HCT116 (cell line): ENCODE measurements at regions not wholly inside any gene's neighbourhood (a gene's known extent, or its start where the extent isn't known, plus 50 kb on each side); places are given as distances from the start of the nearest gene placed in this dataset.

Experiments used
- ATAC-seq: fragments of 200-7000 bp; cut with Tn5 transposase; 2 replicates; pipeline ENCODE4 v1.9.1; 2020; ENCODE audit warnings: mild to moderate bottlenecking, moderate library complexity
- BruUV-seq: library from RNA; stranded (reverse); fragments of 400-500 nt; replicated peaks from 2 replicates; lab custom pipeline; 2021; lab: Mats Ljungman, UMichigan
- CTCF ChIA-PET: fragments of 300-600 bp; sonication (Branson Sonifier 250); formaldehyde crosslinking; loops from one replicate; lab custom pipeline; 2021; ENCODE audit warnings: antibody characterized with exemption; lab: Charles Lee
- POLR2A ChIA-PET: fragments of 300-600, 350-600 bp; sonication (Branson Sonifier 250); formaldehyde crosslinking; loops from one replicate; lab custom pipeline; 2021; ENCODE audit warnings: antibody characterized with exemption; lab: Charles Lee
- RAD21 ChIA-PET, 2 experiments: fragments of 300-600 bp; sonication (Branson Sonifier 250); formaldehyde crosslinking; loops; one replicate each; lab custom pipeline; 2023; ENCODE audit warnings: low total read pairs in 2 of 2; ENCODE audit not compliant: uncharacterized antibody in 2 of 2, unreplicated experiment in 2 of 2, low non-redundant PET in 1 of 2; lab: Charles Lee
- DNase-seq: peaks from one replicate; pipeline ENCODE4 v3.0.0-alpha.2; 2010; ENCODE audit warnings: low read depth, low spot score
- H2AFZ ChIP-seq: fragments of 200-600 bp; shearing (Covaris generic), sonication (generic); 2 replicates; pipeline ENCODE4 v1.6.1; 2017; ENCODE audit warnings: low read depth, mixed run types, mixed read lengths, antibody characterized with exemption, low read length; ENCODE audit not compliant: poor library complexity, severe bottlenecking
- H3K27ac ChIP-seq: 2 replicates; pipeline ENCODE4 v1.5.1; 2012; ENCODE audit warnings: low read depth, low read length
- H3K27me3 ChIP-seq: fragments of 200-600 bp; sonication (generic); 2 replicates; pipeline ENCODE4 v1.6.1; 2016; ENCODE audit warnings: mixed run types, low read length, mixed read lengths; ENCODE audit not compliant: insufficient read depth
- H3K36me3 ChIP-seq, 2 experiments: fragments of 200-500 bp in 1 of 2; fragments of 200-600 bp in 1 of 2; sonication (Bioruptor generic) in 1 of 2; sonication (generic) in 1 of 2; 2 replicates each; pipeline versions ENCODE4 v1.5.1 to v1.6.1; 2014 to 2016; ENCODE audit warnings: low read length in 2 of 2, inconsistent platforms in 1 of 2, mixed read lengths in 1 of 2, mixed run types in 1 of 2; ENCODE audit not compliant: insufficient read depth in 2 of 2, control insufficient read depth in 1 of 2
- H3K4me1 ChIP-seq, 2 experiments: fragments of 200-600 bp in 1 of 2; sonication (generic) in 1 of 2; 2 replicates each; pipeline versions ENCODE4 v1.5.1 to v1.6.1; 2012 to 2017; ENCODE audit warnings: low read length in 2 of 2, inconsistent platforms in 1 of 2, mild to moderate bottlenecking in 1 of 2, mixed read lengths in 1 of 2, mixed run types in 1 of 2, moderate library complexity in 1 of 2; ENCODE audit not compliant: insufficient read depth in 2 of 2, control insufficient read depth in 1 of 2
- H3K4me2 ChIP-seq: fragments of 200-600 bp; sonication (generic); 2 replicates; pipeline ENCODE4 v1.6.1; 2017; ENCODE audit warnings: mixed run types, low read length, mixed read lengths
- H3K4me3 ChIP-seq, 2 experiments: fragments of 200-600 bp in 1 of 2; sonication (generic) in 1 of 2; replicated peaks in 1 of 2; 2 replicates each; pipeline ENCODE4 v1.5.1; 2011 to 2016; ENCODE audit warnings: low read length in 2 of 2, control low read depth in 1 of 2, low read depth in 1 of 2, mild to moderate bottlenecking in 1 of 2, mixed read lengths in 1 of 2, mixed run types in 1 of 2
- H3K79me2 ChIP-seq: fragments of 200-600 bp; sonication (generic); 2 replicates; pipeline ENCODE4 v1.6.1; 2017; ENCODE audit warnings: mild to moderate bottlenecking, mixed run types, low read length, moderate library complexity, mixed read lengths; ENCODE audit not compliant: insufficient read depth
- H3K9ac ChIP-seq: fragments of 200-600 bp; sonication (generic); 2 replicates; pipeline ENCODE4 v1.6.1; 2016; ENCODE audit warnings: low read length, mixed read lengths
- H3K9me2 ChIP-seq: fragments of 200-600 bp; sonication (generic), shearing (Covaris generic); 2 replicates; pipeline ENCODE4 v1.6.1; 2017; ENCODE audit warnings: mixed run types, mild to moderate bottlenecking, moderate library complexity; ENCODE audit not compliant: insufficient read depth
- H3K9me3 ChIP-seq, 2 experiments: fragments of 200-500 bp in 1 of 2; fragments of 200-600 bp in 1 of 2; sonication (Bioruptor generic) in 1 of 2; sonication (generic) in 1 of 2; 2 replicates each; pipeline ENCODE4 v1.6.1; 2014 to 2017; ENCODE audit warnings: low read length in 2 of 2, mixed read lengths in 2 of 2, inconsistent platforms in 1 of 2, low read depth in 1 of 2, mild to moderate bottlenecking in 1 of 2, mixed run types in 1 of 2, moderate library complexity in 1 of 2; ENCODE audit not compliant: control insufficient read depth in 1 of 2, insufficient read depth in 1 of 2
- H4K20me1 ChIP-seq: fragments of 200-600 bp; sonication (generic), shearing (Covaris generic); 2 replicates; pipeline ENCODE4 v1.6.1; 2017; ENCODE audit warnings: mixed run types, mild to moderate bottlenecking, moderate library complexity; ENCODE audit not compliant: insufficient read depth
- CBX3 ChIP-seq: IDR thresholded peaks from 2 replicates; pipeline ENCODE4 v1.6.1; 2012; ENCODE audit warnings: low read depth
- CEBPB ChIP-seq: IDR thresholded peaks from 2 replicates; pipeline ENCODE4 v1.6.1; 2012; ENCODE audit warnings: low read depth
- EGR1 ChIP-seq: IDR thresholded peaks from 2 replicates; pipeline ENCODE4 v1.6.1; 2012; ENCODE audit warnings: low read depth
- ELF1 ChIP-seq: IDR thresholded peaks from 2 replicates; pipeline ENCODE4 v1.6.1; 2012; ENCODE audit warnings: low read depth, borderline replicate concordance
- EZH2 ChIP-seq: fragments of 200-600 bp; sonication (generic); IDR thresholded peaks from 2 replicates; pipeline ENCODE4 v1.6.1; 2017; ENCODE audit warnings: antibody characterized with exemption, mixed run types
- EZH2phosphoT487 ChIP-seq: fragments of 200-600 bp; IDR thresholded peaks from 2 replicates; pipeline ENCODE4 v1.6.1; 2018; ENCODE audit warnings: antibody characterized with exemption, borderline replicate concordance
- FOSL1 ChIP-seq: IDR thresholded peaks from 2 replicates; pipeline ENCODE4 v1.6.1; 2012; ENCODE audit warnings: low read depth
- POLR2A ChIP-seq: IDR thresholded peaks from 2 replicates; pipeline ENCODE4 v1.7.0; 2011; ENCODE audit warnings: borderline replicate concordance; ENCODE audit not compliant: insufficient read depth, insufficient read length; ENCODE audit errors: extremely low read depth
- POLR2AphosphoS5 ChIP-seq: IDR thresholded peaks from 2 replicates; pipeline ENCODE4 v1.6.1; 2011; ENCODE audit warnings: mild to moderate bottlenecking, low read depth, low read length, moderate library complexity
- RAD21 ChIP-seq: IDR thresholded peaks from 2 replicates; pipeline ENCODE4 v1.6.1; 2012; ENCODE audit warnings: low read depth, mild to moderate bottlenecking
- SIN3A ChIP-seq: IDR thresholded peaks from 2 replicates; pipeline ENCODE4 v1.6.1; 2012; ENCODE audit warnings: low read depth
- SP1 ChIP-seq: IDR thresholded peaks from 2 replicates; pipeline ENCODE4 v1.6.1; 2012; ENCODE audit warnings: low read depth
- SRF ChIP-seq: IDR thresholded peaks from 2 replicates; pipeline ENCODE4 v1.6.1; 2012; ENCODE audit warnings: low read depth
- TCF7L2 ChIP-seq: IDR thresholded peaks from 2 replicates; pipeline ENCODE4 v1.7.0; 2011; ENCODE audit warnings: borderline replicate concordance, inconsistent platforms; ENCODE audit not compliant: insufficient read depth, insufficient read length; ENCODE audit errors: extremely low read depth
- YY1 ChIP-seq: IDR thresholded peaks from 2 replicates; pipeline ENCODE4 v1.6.1; 2011; ENCODE audit warnings: low read length, low read depth, moderate library complexity, mild to moderate bottlenecking; ENCODE audit not compliant: insufficient replicate concordance; ENCODE audit errors: extremely low read depth
- ZFX ChIP-seq: fragments of 450-650 bp; IDR thresholded peaks from 2 replicates; pipeline ENCODE4 v1.6.1; 2017
- intact Hi-C: fragments of 100-400 bp; cut with micrococcal nuclease; formaldehyde crosslinking; loops from 2 replicates; pipeline ENCODE4 v1.10.0; 2022
- TF ChIP-seq, protein P1 (sequence below), 3 experiments: fragments of 200-600 bp in 1 of 3; sonication (generic) in 1 of 3; IDR thresholded peaks in 2 of 3; conservative IDR thresholded peaks in 1 of 3; 2 replicates each; pipeline ENCODE4 v1.5.1; 2012 to 2017; ENCODE audit warnings: low read depth in 2 of 3, low read length in 2 of 3, antibody characterized with exemption in 1 of 3, borderline replicate concordance in 1 of 3, control low read depth in 1 of 3, mild to moderate bottlenecking in 1 of 3, mixed read lengths in 1 of 3, mixed run types in 1 of 3, moderate library complexity in 1 of 3; ENCODE audit not compliant: insufficient read depth in 1 of 3
- TF ChIP-seq, protein P2 (sequence below): IDR thresholded peaks from 2 replicates; pipeline ENCODE4 v1.6.1; 2012
- TF ChIP-seq, protein P3 (sequence below): IDR thresholded peaks from 2 replicates; pipeline ENCODE4 v1.6.1; 2012
- TF ChIP-seq, protein P4 (sequence below): IDR thresholded peaks from 2 replicates; pipeline ENCODE4 v1.6.1; 2011; ENCODE audit warnings: mild to moderate bottlenecking, low read length, moderate library complexity; ENCODE audit not compliant: insufficient replicate concordance; ENCODE audit errors: extremely low read depth

DNA sequence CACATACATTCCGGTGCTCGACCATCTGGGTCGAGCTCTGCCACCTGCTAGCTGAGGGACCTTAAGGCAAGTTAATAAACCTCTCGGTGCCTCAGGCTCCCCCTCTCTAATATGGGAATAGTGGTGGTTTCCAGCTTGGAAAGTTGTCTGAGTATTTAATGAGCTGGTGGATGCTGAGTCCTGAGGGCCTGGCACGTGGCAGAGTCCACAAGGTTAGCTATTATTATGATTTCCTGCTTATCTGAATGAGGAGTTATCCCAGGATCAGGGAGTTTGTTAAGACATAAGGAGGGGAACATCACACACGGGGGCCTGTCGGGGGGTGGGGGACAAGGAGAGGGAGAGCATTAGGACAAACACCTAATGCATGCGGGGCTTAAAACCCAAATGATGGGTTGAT lies 80.1 kb upstream of the SLC22A23 start:
- Histone ChIP-seq H4K20me1 (no peaks in the 10 kb centered on the region), H3K9me2 (no peaks in the 10 kb centered on the region), H3K27me3 (no peaks in the 10 kb centered on the region; the same call in 1 of the 2 replicates), H3K79me2 (no peaks in the 10 kb centered on the region), H3K4me2 (no peak overlapping the region), H3K9me3 (no peaks in the 10 kb centered on the region), H3K27ac (no peak overlapping the region), H3K36me3 (no peaks in the 10 kb centered on the region), H2AFZ (no peak overlapping the region), H3K4me3 (no peak overlapping the region), H3K4me1 (no peaks in the 10 kb centered on the region), H3K9ac (no peak overlapping the region)
- CTCF ChIA-PET = no interaction called here
- ATAC-seq (no peak), DNase-seq (no peak)
- POLR2A ChIA-PET = no interaction called here
- TF ChIP-seq, protein P1, sequence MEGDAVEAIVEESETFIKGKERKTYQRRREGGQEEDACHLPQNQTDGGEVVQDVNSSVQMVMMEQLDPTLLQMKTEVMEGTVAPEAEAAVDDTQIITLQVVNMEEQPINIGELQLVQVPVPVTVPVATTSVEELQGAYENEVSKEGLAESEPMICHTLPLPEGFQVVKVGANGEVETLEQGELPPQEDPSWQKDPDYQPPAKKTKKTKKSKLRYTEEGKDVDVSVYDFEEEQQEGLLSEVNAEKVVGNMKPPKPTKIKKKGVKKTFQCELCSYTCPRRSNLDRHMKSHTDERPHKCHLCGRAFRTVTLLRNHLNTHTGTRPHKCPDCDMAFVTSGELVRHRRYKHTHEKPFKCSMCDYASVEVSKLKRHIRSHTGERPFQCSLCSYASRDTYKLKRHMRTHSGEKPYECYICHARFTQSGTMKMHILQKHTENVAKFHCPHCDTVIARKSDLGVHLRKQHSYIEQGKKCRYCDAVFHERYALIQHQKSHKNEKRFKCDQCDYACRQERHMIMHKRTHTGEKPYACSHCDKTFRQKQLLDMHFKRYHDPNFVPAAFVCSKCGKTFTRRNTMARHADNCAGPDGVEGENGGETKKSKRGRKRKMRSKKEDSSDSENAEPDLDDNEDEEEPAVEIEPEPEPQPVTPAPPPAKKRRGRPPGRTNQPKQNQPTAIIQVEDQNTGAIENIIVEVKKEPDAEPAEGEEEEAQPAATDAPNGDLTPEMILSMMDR (IDR thresholded peaks at IDR 0.05 in 2 of 3, conservative IDR thresholded peaks at IDR 0.05 in 1 of 3; ENCODE audit: borderline replicate concordance in 1 of 3, insufficient read depth in 1 of 3, low read depth in 2 of 3, low read length in 2 of 3) = no peak
- TF ChIP-seq SP1 = no peak
- TF ChIP-seq EZH2phosphoT487 = no peak
- TF ChIP-seq, protein P2, sequence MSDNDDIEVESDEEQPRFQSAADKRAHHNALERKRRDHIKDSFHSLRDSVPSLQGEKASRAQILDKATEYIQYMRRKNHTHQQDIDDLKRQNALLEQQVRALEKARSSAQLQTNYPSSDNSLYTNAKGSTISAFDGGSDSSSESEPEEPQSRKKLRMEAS = no peak
- TF ChIP-seq SIN3A = no peak
- TF ChIP-seq POLR2A = no peak
- no peak for TF ChIP-seq YY1
- no peak for TF ChIP-seq EZH2
- no peak for TF ChIP-seq SRF
- TF ChIP-seq TCF7L2 = no peak
- TF ChIP-seq ELF1 = no peak
- no peak for TF ChIP-seq ZFX
- TF ChIP-seq, protein P3, sequence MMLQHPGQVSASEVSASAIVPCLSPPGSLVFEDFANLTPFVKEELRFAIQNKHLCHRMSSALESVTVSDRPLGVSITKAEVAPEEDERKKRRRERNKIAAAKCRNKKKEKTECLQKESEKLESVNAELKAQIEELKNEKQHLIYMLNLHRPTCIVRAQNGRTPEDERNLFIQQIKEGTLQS = no peak
- no peak for TF ChIP-seq FOSL1
- TF ChIP-seq EGR1 = no peak
- TF ChIP-seq POLR2AphosphoS5 = no peak
- no peak for TF ChIP-seq CEBPB
- TF ChIP-seq CBX3 = no peak
- TF ChIP-seq RAD21 = no peak
- TF ChIP-seq, protein P4, sequence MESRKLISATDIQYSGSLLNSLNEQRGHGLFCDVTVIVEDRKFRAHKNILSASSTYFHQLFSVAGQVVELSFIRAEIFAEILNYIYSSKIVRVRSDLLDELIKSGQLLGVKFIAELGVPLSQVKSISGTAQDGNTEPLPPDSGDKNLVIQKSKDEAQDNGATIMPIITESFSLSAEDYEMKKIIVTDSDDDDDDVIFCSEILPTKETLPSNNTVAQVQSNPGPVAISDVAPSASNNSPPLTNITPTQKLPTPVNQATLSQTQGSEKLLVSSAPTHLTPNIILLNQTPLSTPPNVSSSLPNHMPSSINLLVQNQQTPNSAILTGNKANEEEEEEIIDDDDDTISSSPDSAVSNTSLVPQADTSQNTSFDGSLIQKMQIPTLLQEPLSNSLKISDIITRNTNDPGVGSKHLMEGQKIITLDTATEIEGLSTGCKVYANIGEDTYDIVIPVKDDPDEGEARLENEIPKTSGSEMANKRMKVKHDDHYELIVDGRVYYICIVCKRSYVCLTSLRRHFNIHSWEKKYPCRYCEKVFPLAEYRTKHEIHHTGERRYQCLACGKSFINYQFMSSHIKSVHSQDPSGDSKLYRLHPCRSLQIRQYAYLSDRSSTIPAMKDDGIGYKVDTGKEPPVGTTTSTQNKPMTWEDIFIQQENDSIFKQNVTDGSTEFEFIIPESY = no peak
- RAD21 ChIA-PET = no interaction called here
- intact Hi-C loops = no loop called here
- BruUV-seq = no TSS peak
